ENCODE measurements at regions not wholly inside any gene's neighbourhood (a gene's known extent, or its start where the extent isn't known, plus 50 kb on each side); places are given as distances from the start of the nearest gene placed in this dataset.

DNA sequence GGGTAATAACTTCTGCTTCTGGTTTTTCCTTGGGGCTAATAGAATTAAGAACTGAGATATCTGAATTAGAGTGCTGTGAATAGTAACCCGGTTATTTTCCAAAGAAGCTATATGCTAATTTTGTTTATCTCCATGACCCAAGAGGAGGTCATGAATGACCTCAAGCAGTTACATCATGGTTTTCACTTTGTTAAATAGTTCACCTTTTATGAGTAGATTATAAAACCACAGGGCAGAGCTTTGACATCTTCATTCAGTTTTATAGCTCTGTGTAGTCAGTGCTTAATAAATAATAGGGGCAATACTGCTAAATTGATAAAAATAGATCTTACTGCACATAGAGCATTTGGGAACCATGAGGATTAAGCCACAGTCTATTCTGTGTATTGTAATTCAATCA is 462.2 kb downstream of the LRIG3 start:
- H3K27me3 ChIP-seq (ENCODE audit: control insufficient read depth, insufficient read depth, low read length), result no peaks in the 10 kb centered on the region
- H3K4me3 ChIP-seq (ENCODE audit: low read depth, low read length), result no peak overlapping the region
- CTCF ChIA-PET, result interaction anchor here (1.0 to 1.1 kb wide), 2 partner anchors 11 to 29 kb away, joined by 3 to 6 read pairs; no protein-coding TSS in a partner anchor
- H3K36me3 ChIP-seq (ENCODE audit: control insufficient read depth, insufficient read depth, low read length), result no peaks in the 10 kb centered on the region
- DNase-seq (ENCODE audit: low read depth), result peak; percentile 43
- POLR2A ChIA-PET, result no interaction called here
- TF ChIP-seq, protein P1, sequence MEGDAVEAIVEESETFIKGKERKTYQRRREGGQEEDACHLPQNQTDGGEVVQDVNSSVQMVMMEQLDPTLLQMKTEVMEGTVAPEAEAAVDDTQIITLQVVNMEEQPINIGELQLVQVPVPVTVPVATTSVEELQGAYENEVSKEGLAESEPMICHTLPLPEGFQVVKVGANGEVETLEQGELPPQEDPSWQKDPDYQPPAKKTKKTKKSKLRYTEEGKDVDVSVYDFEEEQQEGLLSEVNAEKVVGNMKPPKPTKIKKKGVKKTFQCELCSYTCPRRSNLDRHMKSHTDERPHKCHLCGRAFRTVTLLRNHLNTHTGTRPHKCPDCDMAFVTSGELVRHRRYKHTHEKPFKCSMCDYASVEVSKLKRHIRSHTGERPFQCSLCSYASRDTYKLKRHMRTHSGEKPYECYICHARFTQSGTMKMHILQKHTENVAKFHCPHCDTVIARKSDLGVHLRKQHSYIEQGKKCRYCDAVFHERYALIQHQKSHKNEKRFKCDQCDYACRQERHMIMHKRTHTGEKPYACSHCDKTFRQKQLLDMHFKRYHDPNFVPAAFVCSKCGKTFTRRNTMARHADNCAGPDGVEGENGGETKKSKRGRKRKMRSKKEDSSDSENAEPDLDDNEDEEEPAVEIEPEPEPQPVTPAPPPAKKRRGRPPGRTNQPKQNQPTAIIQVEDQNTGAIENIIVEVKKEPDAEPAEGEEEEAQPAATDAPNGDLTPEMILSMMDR (IDR thresholded peaks at IDR 0.05; ENCODE audit: insufficient read depth, low read depth, low read length), result no peak

DNA sequence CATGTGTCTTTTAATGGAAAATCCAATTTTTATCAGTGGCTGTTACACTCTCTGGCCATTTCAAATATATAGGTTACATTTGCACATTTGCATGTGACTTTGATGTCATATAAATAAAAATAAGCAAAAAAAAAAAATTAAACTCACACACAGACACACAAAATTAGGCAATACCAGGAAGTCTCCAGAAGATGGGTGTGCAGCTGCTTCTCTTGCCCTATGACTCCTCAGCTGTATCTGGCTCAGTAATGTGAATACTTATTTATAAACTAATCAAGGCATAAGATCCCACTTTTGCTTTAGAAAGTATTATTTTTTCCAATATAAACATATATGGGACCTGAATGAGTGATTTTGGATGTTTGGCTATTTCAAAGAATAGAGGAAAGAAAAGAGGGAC is 461.1 kb downstream of the LRIG3 start:
- ChIA-PET CTCF (interaction anchor here (0.6 to 1.2 kb wide), 2 partner anchors 19 to 27 kb away, joined by 3 to 5 read pairs; no protein-coding TSS in a partner anchor), POLR2A (interaction anchor here (0.6 kb wide), 1 partner anchor 21 kb away, joined by 3 read pairs; no protein-coding TSS in a partner anchor)
- TF ChIP-seq, protein P1 (IDR thresholded peaks at IDR 0.05; ENCODE audit: insufficient read depth, low read depth, low read length), result no peak
- DNase-seq (ENCODE audit: low read depth), result no peak
- Histone ChIP-seq H3K36me3 (ENCODE audit: control insufficient read depth, insufficient read depth, low read length) (no peaks in the 10 kb centered on the region), H3K27me3 (ENCODE audit: control insufficient read depth, insufficient read depth, low read length) (no peaks in the 10 kb centered on the region), H3K4me3 (ENCODE audit: low read depth, low read length) (no peak overlapping the region)

DNA sequence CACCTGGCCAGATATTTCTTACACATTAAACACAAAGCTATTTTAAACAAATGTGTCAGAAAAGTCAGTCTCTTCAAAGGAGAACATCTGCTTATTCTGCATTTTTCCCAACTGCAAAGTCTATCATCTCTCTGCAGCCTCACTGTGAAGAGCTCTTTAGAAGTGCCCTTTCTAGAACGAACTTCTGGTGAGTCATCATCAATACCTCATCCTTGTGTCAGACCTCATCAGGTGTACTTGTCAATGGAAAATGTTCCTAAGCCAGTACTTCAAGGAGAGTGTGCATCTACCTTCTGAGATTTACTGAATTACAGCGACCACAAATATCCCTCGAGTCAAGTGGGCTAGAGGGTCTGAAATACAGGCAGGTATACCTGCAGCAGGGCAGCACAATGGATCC is 457.3 kb downstream of the LRIG3 start:
- DNase-seq (ENCODE audit: low read depth), result no peak
- no peaks in the 10 kb centered on the region for H3K27me3 ChIP-seq (ENCODE audit: control insufficient read depth, insufficient read depth, low read length)
- H3K36me3 ChIP-seq (ENCODE audit: control insufficient read depth, insufficient read depth, low read length), result no peaks in the 10 kb centered on the region
- TF ChIP-seq, protein P1 (IDR thresholded peaks at IDR 0.05; ENCODE audit: insufficient read depth, low read depth, low read length), result no peak
- ChIA-PET POLR2A (no interaction called here), CTCF (interaction anchor here (0.6 kb wide), 1 partner anchor 89 kb away, joined by 3 read pairs; no protein-coding TSS in a partner anchor)
- no peak overlapping the region for H3K4me3 ChIP-seq (ENCODE audit: low read depth, low read length)

DNA sequence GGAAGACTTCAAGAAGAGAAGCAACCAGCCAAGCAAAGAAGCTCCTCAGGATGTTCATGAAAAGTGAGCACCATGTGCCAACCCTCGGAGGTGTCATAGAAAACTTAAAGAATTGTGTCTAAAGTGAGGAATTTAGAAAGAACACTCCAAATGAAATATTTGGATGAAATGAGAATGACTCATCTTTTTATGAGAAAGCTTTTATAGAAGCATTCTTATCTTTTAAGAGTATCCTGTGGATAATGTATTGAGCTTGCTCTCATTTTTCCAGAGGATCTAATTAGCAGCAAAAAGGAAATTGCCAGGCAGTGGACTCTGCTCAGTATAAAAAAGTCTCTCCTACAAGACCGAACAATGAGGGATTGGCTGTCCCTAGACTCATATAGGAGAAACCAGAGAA is 454.9 kb downstream of the LRIG3 start:
- POLR2A ChIA-PET, result no interaction called here
- no peaks in the 10 kb centered on the region for H3K27me3 ChIP-seq (ENCODE audit: control insufficient read depth, insufficient read depth, low read length)
- TF ChIP-seq, protein P1 (IDR thresholded peaks at IDR 0.05; ENCODE audit: insufficient read depth, low read depth, low read length), result no peak
- no peak overlapping the region for H3K4me3 ChIP-seq (ENCODE audit: low read depth, low read length)
- no peaks in the 10 kb centered on the region for H3K36me3 ChIP-seq (ENCODE audit: control insufficient read depth, insufficient read depth, low read length)
- CTCF ChIA-PET, result interaction anchor here (1.1 kb wide), 1 partner anchor 25 kb away, joined by 4 read pairs; no protein-coding TSS in a partner anchor
- peak; percentile 37 for DNase-seq (ENCODE audit: low read depth)

DNA sequence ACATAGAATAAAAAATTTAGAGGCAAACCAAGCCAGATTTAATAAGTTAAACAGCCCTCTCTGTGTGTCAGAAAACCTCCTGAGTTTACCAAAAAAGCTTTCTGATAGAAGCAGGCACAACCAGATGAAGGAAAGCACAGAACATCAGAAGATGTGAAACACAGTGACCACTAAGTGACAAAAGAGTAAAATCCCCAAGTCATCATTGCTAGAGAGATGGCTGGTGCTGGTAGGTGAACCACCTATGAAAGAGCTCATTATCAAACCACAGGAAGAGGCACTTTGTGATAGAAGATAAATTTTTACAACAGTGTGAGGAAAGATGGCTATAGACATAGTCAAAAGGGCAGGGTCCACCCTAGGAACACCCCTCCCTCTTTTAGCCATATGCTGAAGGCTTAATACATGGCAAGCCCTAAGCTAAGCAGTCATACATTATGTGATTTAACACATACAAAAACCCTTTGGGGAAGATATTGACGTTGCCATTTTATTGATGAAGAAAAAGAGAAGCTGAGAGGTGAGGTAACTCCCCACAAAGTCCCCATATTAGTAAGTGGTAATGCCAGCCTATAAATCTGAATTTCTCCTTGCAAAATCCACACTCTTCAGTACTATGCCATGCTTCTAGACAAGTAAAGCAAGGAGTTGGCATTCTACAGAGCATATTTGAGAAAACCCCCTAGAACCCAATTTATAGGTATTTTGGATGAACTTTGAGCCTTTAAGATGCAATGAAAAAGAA is 449.9 kb downstream of the LRIG3 start:
- no peak overlapping the region for H3K4me3 ChIP-seq (ENCODE audit: low read depth, low read length)
- no peaks in the 10 kb centered on the region for H3K27me3 ChIP-seq (ENCODE audit: control insufficient read depth, insufficient read depth, low read length)
- CTCF ChIA-PET, result interaction anchor here (0.5 to 1.2 kb wide), 2 partner anchors 16 to 1322 kb away, joined by 3 read pairs; no protein-coding TSS in a partner anchor
- POLR2A ChIA-PET, result no interaction called here
- H3K36me3 ChIP-seq (ENCODE audit: control insufficient read depth, insufficient read depth, low read length), result no peaks in the 10 kb centered on the region
- TF ChIP-seq, protein P1 (IDR thresholded peaks at IDR 0.05; ENCODE audit: insufficient read depth, low read depth, low read length), result no peak
- DNase-seq (ENCODE audit: low read depth), result no peak
